ENCODE measurements at regions not wholly inside any gene's neighbourhood (a gene's known extent, or its start where the extent isn't known, plus 50 kb on each side); places are given as distances from the start of the nearest gene placed in this dataset.

DNA sequence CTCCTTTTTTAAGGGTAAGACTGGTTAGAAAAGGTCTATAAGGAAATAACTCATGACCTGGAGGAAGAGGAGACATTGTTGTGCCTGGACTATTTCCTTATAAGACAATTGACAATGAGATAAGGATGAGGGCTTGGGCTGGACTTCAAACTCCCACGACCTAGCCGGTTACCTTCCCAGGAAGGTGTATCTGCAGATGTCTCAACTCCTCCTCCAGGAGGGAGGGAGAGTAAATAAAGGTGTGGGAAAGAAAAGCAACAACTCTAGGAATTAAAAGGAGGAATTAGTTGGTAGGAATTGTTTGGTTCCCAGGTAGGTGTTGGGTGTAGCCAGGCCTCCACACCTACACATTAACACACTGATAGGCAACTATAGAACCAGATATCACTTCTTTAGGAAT lies 97.8 kb upstream of the TBL1XR1 start:
- no peak overlapping the region for H3K9ac ChIP-seq (ENCODE audit: low read depth in 1 of 2, low read length in 2 of 2)
- H3K4me1 ChIP-seq (ENCODE audit: control insufficient read depth in 4 of 4, insufficient read depth in 4 of 4, low read length in 3 of 4): peaks cover 0 to 4% (median 2%) of the 10 kb centered on the region in 4 donors
- no peaks in the 10 kb centered on the region for H3K9me3 ChIP-seq (ENCODE audit: control insufficient read depth in 4 of 4, low read length in 3 of 4)
- no peak for DNase-seq (ENCODE audit: low spot score)
- TF ChIP-seq SP1 (IDR thresholded peaks at IDR 0.05) (no peak), EGR1 (IDR thresholded peaks at IDR 0.05; ENCODE audit: low read depth in 2 of 2) (no peak), FOXA1 (IDR thresholded peaks at IDR 0.05) (no peak), HNF4A (conservative IDR thresholded peaks at IDR 0.05) (no peak)
- TF ChIP-seq, protein P1, sequence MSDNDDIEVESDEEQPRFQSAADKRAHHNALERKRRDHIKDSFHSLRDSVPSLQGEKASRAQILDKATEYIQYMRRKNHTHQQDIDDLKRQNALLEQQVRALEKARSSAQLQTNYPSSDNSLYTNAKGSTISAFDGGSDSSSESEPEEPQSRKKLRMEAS (IDR thresholded peaks at IDR 0.05): no peak
- TF ChIP-seq, protein P2, sequence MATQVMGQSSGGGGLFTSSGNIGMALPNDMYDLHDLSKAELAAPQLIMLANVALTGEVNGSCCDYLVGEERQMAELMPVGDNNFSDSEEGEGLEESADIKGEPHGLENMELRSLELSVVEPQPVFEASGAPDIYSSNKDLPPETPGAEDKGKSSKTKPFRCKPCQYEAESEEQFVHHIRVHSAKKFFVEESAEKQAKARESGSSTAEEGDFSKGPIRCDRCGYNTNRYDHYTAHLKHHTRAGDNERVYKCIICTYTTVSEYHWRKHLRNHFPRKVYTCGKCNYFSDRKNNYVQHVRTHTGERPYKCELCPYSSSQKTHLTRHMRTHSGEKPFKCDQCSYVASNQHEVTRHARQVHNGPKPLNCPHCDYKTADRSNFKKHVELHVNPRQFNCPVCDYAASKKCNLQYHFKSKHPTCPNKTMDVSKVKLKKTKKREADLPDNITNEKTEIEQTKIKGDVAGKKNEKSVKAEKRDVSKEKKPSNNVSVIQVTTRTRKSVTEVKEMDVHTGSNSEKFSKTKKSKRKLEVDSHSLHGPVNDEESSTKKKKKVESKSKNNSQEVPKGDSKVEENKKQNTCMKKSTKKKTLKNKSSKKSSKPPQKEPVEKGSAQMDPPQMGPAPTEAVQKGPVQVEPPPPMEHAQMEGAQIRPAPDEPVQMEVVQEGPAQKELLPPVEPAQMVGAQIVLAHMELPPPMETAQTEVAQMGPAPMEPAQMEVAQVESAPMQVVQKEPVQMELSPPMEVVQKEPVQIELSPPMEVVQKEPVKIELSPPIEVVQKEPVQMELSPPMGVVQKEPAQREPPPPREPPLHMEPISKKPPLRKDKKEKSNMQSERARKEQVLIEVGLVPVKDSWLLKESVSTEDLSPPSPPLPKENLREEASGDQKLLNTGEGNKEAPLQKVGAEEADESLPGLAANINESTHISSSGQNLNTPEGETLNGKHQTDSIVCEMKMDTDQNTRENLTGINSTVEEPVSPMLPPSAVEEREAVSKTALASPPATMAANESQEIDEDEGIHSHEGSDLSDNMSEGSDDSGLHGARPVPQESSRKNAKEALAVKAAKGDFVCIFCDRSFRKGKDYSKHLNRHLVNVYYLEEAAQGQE (IDR thresholded peaks at IDR 0.05): no peak
- TF ChIP-seq, protein P3, sequence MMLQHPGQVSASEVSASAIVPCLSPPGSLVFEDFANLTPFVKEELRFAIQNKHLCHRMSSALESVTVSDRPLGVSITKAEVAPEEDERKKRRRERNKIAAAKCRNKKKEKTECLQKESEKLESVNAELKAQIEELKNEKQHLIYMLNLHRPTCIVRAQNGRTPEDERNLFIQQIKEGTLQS (IDR thresholded peaks at IDR 0.05): no peak
- 82% methylated on average over 2 of the region's 2 CpGs for WGBS
- H3K4me3 ChIP-seq (ENCODE audit: low read depth in 1 of 3, low read length in 3 of 3): no peak overlapping the region
- H3K36me3 ChIP-seq (ENCODE audit: control insufficient read depth in 4 of 4, insufficient read depth in 3 of 4, low read depth in 1 of 4, low read length in 3 of 4): no peaks in the 10 kb centered on the region
- H3K27me3 ChIP-seq (ENCODE audit: control insufficient read depth in 4 of 4, insufficient read depth in 4 of 4, low read length in 3 of 4): no peaks in the 10 kb centered on the region
- no peak overlapping the region for H3K27ac ChIP-seq (ENCODE audit: low read depth in 1 of 2, low read length in 2 of 2)

DNA sequence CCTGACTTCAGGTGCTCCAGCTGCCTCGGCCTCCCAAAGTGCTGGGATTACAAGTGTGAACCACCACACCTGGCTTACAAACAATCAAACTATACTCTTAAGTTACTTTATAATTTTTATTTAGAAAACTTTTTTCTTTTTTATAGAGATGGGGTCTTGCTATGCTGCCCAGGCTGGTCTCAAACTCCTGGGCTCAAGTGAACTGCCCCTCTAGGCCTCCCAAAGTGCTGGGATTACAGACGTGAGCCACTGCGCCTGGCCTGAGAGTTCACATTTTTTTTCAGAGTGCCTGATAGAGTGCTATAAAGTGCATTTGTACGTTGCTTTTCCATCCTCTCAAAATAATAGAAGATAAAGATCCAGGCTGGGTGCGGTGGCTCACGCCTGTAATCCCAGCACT lies 102.0 kb upstream of the TBL1XR1 start:
- Histone ChIP-seq H3K36me3 (ENCODE audit: control insufficient read depth in 4 of 4, insufficient read depth in 3 of 4, low read depth in 1 of 4, low read length in 3 of 4) (no peaks in the 10 kb centered on the region), H3K27ac (ENCODE audit: low read depth in 1 of 2, low read length in 2 of 2) (no peak overlapping the region), H3K4me1 (ENCODE audit: control insufficient read depth in 4 of 4, insufficient read depth in 4 of 4, low read length in 3 of 4) (peaks cover 2 to 9% (median 7%) of the 10 kb centered on the region in 4 donors), H3K27me3 (ENCODE audit: control insufficient read depth in 4 of 4, insufficient read depth in 4 of 4, low read length in 3 of 4) (no peaks in the 10 kb centered on the region), H3K9ac (ENCODE audit: low read depth in 1 of 2, low read length in 2 of 2) (no peak overlapping the region), H3K4me3 (ENCODE audit: low read depth in 1 of 3, low read length in 3 of 3) (no peak overlapping the region), H3K9me3 (ENCODE audit: control insufficient read depth in 4 of 4, low read length in 3 of 4) (no peaks in the 10 kb centered on the region)
- no peak for DNase-seq (ENCODE audit: low spot score)
- WGBS: 90% methylated on average over 6 of the region's 6 CpGs
- TF ChIP-seq FOXA2 (IDR thresholded peaks at IDR 0.05) (no peak), JUND (IDR thresholded peaks at IDR 0.05) (no peak), HNF4G (IDR thresholded peaks at IDR 0.05) (no peak), RXRA (IDR thresholded peaks at IDR 0.05) (no peak), RAD21 (IDR thresholded peaks at IDR 0.05) (no peak), NR2F2 (IDR thresholded peaks at IDR 0.05) (no peak), EGR1 (IDR thresholded peaks at IDR 0.05; ENCODE audit: low read depth in 2 of 2) (no peak), GABPA (IDR thresholded peaks at IDR 0.05 in 1 of 2, conservative IDR thresholded peaks at IDR 0.05 in 1 of 2) (no peak), TAF1 (conservative IDR thresholded peaks at IDR 0.05) (no peak), YY1 (IDR thresholded peaks at IDR 0.05) (no peak), SP1 (IDR thresholded peaks at IDR 0.05) (no peak), HNF4A (conservative IDR thresholded peaks at IDR 0.05) (no peak), FOXA1 (IDR thresholded peaks at IDR 0.05) (no peak)
- TF ChIP-seq, protein P3 (IDR thresholded peaks at IDR 0.05): no peak
- TF ChIP-seq, protein P2 (IDR thresholded peaks at IDR 0.05): no peak
- TF ChIP-seq, protein P1 (IDR thresholded peaks at IDR 0.05): no peak
- TF ChIP-seq, protein P4, sequence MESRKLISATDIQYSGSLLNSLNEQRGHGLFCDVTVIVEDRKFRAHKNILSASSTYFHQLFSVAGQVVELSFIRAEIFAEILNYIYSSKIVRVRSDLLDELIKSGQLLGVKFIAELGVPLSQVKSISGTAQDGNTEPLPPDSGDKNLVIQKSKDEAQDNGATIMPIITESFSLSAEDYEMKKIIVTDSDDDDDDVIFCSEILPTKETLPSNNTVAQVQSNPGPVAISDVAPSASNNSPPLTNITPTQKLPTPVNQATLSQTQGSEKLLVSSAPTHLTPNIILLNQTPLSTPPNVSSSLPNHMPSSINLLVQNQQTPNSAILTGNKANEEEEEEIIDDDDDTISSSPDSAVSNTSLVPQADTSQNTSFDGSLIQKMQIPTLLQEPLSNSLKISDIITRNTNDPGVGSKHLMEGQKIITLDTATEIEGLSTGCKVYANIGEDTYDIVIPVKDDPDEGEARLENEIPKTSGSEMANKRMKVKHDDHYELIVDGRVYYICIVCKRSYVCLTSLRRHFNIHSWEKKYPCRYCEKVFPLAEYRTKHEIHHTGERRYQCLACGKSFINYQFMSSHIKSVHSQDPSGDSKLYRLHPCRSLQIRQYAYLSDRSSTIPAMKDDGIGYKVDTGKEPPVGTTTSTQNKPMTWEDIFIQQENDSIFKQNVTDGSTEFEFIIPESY (IDR thresholded peaks at IDR 0.05): no peak
- TF ChIP-seq, protein P5, sequence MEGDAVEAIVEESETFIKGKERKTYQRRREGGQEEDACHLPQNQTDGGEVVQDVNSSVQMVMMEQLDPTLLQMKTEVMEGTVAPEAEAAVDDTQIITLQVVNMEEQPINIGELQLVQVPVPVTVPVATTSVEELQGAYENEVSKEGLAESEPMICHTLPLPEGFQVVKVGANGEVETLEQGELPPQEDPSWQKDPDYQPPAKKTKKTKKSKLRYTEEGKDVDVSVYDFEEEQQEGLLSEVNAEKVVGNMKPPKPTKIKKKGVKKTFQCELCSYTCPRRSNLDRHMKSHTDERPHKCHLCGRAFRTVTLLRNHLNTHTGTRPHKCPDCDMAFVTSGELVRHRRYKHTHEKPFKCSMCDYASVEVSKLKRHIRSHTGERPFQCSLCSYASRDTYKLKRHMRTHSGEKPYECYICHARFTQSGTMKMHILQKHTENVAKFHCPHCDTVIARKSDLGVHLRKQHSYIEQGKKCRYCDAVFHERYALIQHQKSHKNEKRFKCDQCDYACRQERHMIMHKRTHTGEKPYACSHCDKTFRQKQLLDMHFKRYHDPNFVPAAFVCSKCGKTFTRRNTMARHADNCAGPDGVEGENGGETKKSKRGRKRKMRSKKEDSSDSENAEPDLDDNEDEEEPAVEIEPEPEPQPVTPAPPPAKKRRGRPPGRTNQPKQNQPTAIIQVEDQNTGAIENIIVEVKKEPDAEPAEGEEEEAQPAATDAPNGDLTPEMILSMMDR (IDR thresholded peaks at IDR 0.05; ENCODE audit: low read depth, low read length, missing input control): no peak
